HepG2 (cell line): ENCODE measurements at regions not wholly inside any gene's neighbourhood (a gene's known extent, or its start where the extent isn't known, plus 50 kb on each side); places are given as distances from the start of the nearest gene placed in this dataset.

Experiments used
- AHR ChIP-seq: IDR thresholded peaks from 2 replicates; pipeline ENCODE4 v1.6.1; 2018; ENCODE audit warnings: missing genetic modification reagents, missing compliant biosample characterization
- FOXA3 ChIP-seq: IDR thresholded peaks from 2 replicates; pipeline ENCODE4 v1.6.1; 2016; ENCODE audit warnings: missing genetic modification reagents, missing compliant biosample characterization
- HMG20B ChIP-seq: conservative IDR thresholded peaks from 2 replicates; pipeline ENCODE4 v1.6.1; 2016; ENCODE audit warnings: missing genetic modification reagents, missing compliant biosample characterization
- KDM5A ChIP-seq: fragments of 200-600 bp; sonication (generic); IDR thresholded peaks from 2 replicates; pipeline ENCODE4 v1.7.0; 2018; ENCODE audit warnings: antibody characterized with exemption, mild to moderate bottlenecking, low read length, borderline replicate concordance
- MTA3 ChIP-seq: sonication (generic); formaldehyde crosslinking; IDR thresholded peaks from 2 replicates; pipeline ENCODE4 v1.4.0; 2020; ENCODE audit warnings: missing genetic modification reagents
- NBN ChIP-seq: fragments of 450-650 bp; conservative IDR thresholded peaks from 2 replicates; pipeline ENCODE4 v1.6.1; 2017
- NFYB ChIP-seq: sonication (generic); formaldehyde crosslinking; IDR thresholded peaks from 2 replicates; pipeline ENCODE4 v1.4.0; 2020; ENCODE audit warnings: missing genetic modification reagents
- SIN3B ChIP-seq: fragments of 150-350 bp; IDR thresholded peaks from 2 replicates; pipeline ENCODE4 v1.6.1; 2014; ENCODE audit warnings: low read length
- SRSF1 ChIP-seq: fragments of 200-400 bp; formaldehyde crosslinking; optimal IDR thresholded peaks from 2 replicates; pipeline ENCODE3; 2017; ENCODE audit warnings: mild to moderate bottlenecking, low read depth, low read length, moderate library complexity
- TBX3 ChIP-seq: fragments of 450-650 bp; IDR thresholded peaks from 2 replicates; pipeline ENCODE4 v1.6.1; 2017; ENCODE audit warnings: antibody characterized with exemption, mild to moderate bottlenecking, inconsistent platforms, borderline replicate concordance
- ZBTB7A ChIP-seq: sonication (generic); formaldehyde crosslinking; IDR thresholded peaks from 2 replicates; pipeline ENCODE4 v1.8.0; 2022; ENCODE audit warnings: mild to moderate bottlenecking, missing genetic modification reagents
- ZNF329 ChIP-seq: sonication (generic); formaldehyde crosslinking; IDR thresholded peaks from 2 replicates; pipeline ENCODE4 v1.9.0; 2021; ENCODE audit warnings: low read depth, mild to moderate bottlenecking, missing genetic modification reagents
- ZNF768 ChIP-seq: sonication (generic); formaldehyde crosslinking; IDR thresholded peaks from 2 replicates; pipeline ENCODE4 v1.4.0; 2020; ENCODE audit warnings: missing genetic modification reagents
- TF ChIP-seq, protein P1 (sequence below), 2 experiments: fragments of 450-650 bp in 1 of 2; sonication (generic) in 1 of 2; formaldehyde crosslinking in 1 of 2; IDR thresholded peaks; 2 replicates each; pipeline versions ENCODE4 v1.6.1 to v1.8.0; 2016 to 2022; ENCODE audit warnings: antibody characterized with exemption in 1 of 2, mild to moderate bottlenecking in 1 of 2, missing genetic modification reagents in 1 of 2
- TF ChIP-seq, protein P2 (sequence below): sonication (generic); formaldehyde crosslinking; conservative IDR thresholded peaks from 2 replicates; pipeline ENCODE4 v1.4.0; 2020; ENCODE audit warnings: missing genetic modification reagents

DNA sequence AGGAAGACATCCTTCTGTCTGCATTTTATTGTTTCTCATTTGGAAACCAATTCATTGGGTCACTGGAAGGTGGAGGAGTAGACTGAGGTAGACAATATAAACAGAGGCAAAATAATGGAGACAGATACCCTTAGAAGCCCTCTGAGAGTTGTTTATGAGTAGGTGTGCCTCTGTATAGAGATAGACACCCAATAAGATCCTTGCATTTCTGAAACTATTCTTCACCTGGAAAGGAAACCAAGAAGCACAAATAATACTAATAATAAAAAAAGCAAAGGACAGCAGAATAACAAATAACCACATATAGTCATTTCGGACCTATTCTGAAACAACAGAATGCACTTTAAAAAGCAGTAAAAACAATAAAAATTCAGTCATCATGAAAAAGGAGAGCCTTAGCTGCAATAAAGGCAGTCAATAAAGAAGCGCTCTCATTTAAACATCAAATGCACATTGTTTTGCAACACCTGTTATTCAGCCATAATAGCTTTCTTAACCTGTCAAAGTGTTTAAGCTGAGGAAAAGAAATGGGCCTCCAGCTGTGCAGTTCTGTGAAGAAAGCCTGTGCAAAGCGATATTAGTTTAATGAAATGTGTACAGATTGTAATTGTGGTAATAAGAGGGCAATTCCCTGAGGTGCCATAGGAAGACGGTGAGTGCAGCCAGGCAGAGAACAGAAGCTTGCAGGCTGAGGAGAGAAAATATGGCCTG lies 904.2 kb downstream of the STPG2 start (continued):
- TF ChIP-seq, protein P1, sequence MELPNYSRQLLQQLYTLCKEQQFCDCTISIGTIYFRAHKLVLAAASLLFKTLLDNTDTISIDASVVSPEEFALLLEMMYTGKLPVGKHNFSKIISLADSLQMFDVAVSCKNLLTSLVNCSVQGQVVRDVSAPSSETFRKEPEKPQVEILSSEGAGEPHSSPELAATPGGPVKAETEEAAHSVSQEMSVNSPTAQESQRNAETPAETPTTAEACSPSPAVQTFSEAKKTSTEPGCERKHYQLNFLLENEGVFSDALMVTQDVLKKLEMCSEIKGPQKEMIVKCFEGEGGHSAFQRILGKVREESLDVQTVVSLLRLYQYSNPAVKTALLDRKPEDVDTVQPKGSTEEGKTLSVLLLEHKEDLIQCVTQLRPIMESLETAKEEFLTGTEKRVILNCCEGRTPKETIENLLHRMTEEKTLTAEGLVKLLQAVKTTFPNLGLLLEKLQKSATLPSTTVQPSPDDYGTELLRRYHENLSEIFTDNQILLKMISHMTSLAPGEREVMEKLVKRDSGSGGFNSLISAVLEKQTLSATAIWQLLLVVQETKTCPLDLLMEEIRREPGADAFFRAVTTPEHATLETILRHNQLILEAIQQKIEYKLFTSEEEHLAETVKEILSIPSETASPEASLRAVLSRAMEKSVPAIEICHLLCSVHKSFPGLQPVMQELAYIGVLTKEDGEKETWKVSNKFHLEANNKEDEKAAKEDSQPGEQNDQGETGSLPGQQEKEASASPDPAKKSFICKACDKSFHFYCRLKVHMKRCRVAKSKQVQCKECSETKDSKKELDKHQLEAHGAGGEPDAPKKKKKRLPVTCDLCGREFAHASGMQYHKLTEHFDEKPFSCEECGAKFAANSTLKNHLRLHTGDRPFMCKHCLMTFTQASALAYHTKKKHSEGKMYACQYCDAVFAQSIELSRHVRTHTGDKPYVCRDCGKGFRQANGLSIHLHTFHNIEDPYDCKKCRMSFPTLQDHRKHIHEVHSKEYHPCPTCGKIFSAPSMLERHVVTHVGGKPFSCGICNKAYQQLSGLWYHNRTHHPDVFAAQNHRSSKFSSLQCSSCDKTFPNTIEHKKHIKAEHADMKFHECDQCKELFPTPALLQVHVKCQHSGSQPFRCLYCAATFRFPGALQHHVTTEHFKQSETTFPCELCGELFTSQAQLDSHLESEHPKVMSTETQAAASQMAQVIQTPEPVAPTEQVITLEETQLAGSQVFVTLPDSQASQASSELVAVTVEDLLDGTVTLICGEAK (IDR thresholded peaks at IDR 0.05) = no peak
- TF ChIP-seq, protein P1 (CRISPR knock-in tag; IDR thresholded peaks at IDR 0.05) = no peak
- TF ChIP-seq SRSF1 = no peak
- TF ChIP-seq, protein P2, sequence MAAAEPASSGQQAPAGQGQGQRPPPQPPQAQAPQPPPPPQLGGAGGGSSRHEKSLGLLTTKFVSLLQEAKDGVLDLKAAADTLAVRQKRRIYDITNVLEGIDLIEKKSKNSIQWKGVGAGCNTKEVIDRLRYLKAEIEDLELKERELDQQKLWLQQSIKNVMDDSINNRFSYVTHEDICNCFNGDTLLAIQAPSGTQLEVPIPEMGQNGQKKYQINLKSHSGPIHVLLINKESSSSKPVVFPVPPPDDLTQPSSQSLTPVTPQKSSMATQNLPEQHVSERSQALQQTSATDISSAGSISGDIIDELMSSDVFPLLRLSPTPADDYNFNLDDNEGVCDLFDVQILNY (CRISPR knock-in tag) = no peak
- TF ChIP-seq TBX3 = no peak
- TF ChIP-seq ZNF768 (CRISPR knock-in tag) = no peak
- no peak for TF ChIP-seq AHR (CRISPR knock-in tag)
- TF ChIP-seq ZNF329 (CRISPR knock-in tag) = no peak
- no peak for TF ChIP-seq SIN3B
- no peak for TF ChIP-seq KDM5A
- TF ChIP-seq NFYB (CRISPR knock-in tag) = no peak
- no peak for TF ChIP-seq MTA3 (CRISPR knock-in tag)
- no peak for TF ChIP-seq FOXA3 (CRISPR knock-in tag)
- TF ChIP-seq NBN = no peak
- TF ChIP-seq HMG20B (CRISPR knock-in tag) = no peak
- TF ChIP-seq ZBTB7A (CRISPR knock-in tag) = no peak
